Ishikawa (cell line): ENCODE measurements at regions not wholly inside any gene's neighbourhood (a gene's known extent, or its start where the extent isn't known, plus 50 kb on each side); places are given as distances from the start of the nearest gene placed in this dataset.

Source experiments
- CEBPB ChIP-seq: IDR thresholded peaks from 2 replicates; pipeline ENCODE4 v1.6.1; 2012
- CREB1 ChIP-seq: IDR thresholded peaks from 2 replicates; pipeline ENCODE4 v1.6.1; 2012; ENCODE audit warnings: low read depth
- EGR1 ChIP-seq: IDR thresholded peaks from 2 replicates; pipeline ENCODE4 v1.6.1; 2012
- EP300 ChIP-seq: IDR thresholded peaks from 2 replicates; pipeline ENCODE4 v1.6.1; 2012; ENCODE audit warnings: borderline replicate concordance
- FOXM1 ChIP-seq: IDR thresholded peaks from 2 replicates; pipeline ENCODE4 v1.6.1; 2012; ENCODE audit warnings: low read depth, borderline replicate concordance
- NFIC ChIP-seq: IDR thresholded peaks from 2 replicates; pipeline ENCODE4 v1.6.1; 2012
- RAD21 ChIP-seq: IDR thresholded peaks from 2 replicates; pipeline ENCODE4 v1.6.1; 2012; ENCODE audit warnings: low read depth
- TAF1 ChIP-seq: IDR thresholded peaks from 2 replicates; pipeline ENCODE4 v1.6.1; 2012; ENCODE audit warnings: low read depth, mild to moderate bottlenecking
- TCF12 ChIP-seq: IDR thresholded peaks from 2 replicates; pipeline ENCODE4 v1.6.1; 2012; ENCODE audit warnings: low read depth
- TEAD4 ChIP-seq: IDR thresholded peaks from 2 replicates; pipeline ENCODE4 v1.6.1; 2012
- YY1 ChIP-seq: IDR thresholded peaks from 2 replicates; pipeline ENCODE4 v1.6.1; 2012; ENCODE audit warnings: low read depth
- ZBTB7A ChIP-seq: IDR thresholded peaks from 2 replicates; pipeline ENCODE4 v1.6.1; 2012; ENCODE audit warnings: low read depth
- TF ChIP-seq, protein P1 (sequence below): IDR thresholded peaks from 2 replicates; pipeline ENCODE4 v1.6.1; 2012
- TF ChIP-seq, protein P2 (sequence below): IDR thresholded peaks from 2 replicates; pipeline ENCODE4 v1.6.1; 2012; ENCODE audit warnings: low read depth, mild to moderate bottlenecking

DNA sequence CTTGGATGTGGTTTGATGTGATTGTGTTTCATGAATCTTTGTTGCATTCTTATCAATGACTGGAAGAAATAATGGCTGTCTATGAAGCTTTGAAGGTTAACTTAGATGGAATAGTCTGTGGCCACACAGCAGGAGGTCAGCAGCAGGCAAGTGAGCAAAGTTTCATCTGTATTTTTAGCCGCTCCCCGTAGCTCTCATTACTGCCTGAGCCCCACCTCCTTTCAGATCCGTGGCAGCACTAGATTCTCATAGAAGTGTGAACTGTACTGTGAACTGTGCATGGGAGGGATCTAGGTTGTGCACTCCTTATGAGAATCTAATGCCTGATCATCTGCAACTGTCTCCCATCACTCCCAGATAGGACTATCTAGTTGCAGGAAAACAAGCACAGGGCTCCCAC, 660.2 kb downstream of the EPHA7 start:
- TF ChIP-seq EP300 = no peak
- TF ChIP-seq, protein P1, sequence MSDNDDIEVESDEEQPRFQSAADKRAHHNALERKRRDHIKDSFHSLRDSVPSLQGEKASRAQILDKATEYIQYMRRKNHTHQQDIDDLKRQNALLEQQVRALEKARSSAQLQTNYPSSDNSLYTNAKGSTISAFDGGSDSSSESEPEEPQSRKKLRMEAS = no peak
- no peak for TF ChIP-seq RAD21
- TF ChIP-seq EGR1 = no peak
- TF ChIP-seq ZBTB7A = no peak
- TF ChIP-seq TAF1 = no peak
- TF ChIP-seq CEBPB = no peak
- TF ChIP-seq, protein P2, sequence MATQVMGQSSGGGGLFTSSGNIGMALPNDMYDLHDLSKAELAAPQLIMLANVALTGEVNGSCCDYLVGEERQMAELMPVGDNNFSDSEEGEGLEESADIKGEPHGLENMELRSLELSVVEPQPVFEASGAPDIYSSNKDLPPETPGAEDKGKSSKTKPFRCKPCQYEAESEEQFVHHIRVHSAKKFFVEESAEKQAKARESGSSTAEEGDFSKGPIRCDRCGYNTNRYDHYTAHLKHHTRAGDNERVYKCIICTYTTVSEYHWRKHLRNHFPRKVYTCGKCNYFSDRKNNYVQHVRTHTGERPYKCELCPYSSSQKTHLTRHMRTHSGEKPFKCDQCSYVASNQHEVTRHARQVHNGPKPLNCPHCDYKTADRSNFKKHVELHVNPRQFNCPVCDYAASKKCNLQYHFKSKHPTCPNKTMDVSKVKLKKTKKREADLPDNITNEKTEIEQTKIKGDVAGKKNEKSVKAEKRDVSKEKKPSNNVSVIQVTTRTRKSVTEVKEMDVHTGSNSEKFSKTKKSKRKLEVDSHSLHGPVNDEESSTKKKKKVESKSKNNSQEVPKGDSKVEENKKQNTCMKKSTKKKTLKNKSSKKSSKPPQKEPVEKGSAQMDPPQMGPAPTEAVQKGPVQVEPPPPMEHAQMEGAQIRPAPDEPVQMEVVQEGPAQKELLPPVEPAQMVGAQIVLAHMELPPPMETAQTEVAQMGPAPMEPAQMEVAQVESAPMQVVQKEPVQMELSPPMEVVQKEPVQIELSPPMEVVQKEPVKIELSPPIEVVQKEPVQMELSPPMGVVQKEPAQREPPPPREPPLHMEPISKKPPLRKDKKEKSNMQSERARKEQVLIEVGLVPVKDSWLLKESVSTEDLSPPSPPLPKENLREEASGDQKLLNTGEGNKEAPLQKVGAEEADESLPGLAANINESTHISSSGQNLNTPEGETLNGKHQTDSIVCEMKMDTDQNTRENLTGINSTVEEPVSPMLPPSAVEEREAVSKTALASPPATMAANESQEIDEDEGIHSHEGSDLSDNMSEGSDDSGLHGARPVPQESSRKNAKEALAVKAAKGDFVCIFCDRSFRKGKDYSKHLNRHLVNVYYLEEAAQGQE = no peak
- TF ChIP-seq YY1 = no peak
- TF ChIP-seq CREB1 = no peak
- TF ChIP-seq NFIC = no peak
- no peak for TF ChIP-seq TCF12
- no peak for TF ChIP-seq TEAD4
- TF ChIP-seq FOXM1 = no peak
